ENCODE measurements at regions not wholly inside any gene's neighbourhood (a gene's known extent, or its start where the extent isn't known, plus 50 kb on each side); places are given as distances from the start of the nearest gene placed in this dataset.

DNA sequence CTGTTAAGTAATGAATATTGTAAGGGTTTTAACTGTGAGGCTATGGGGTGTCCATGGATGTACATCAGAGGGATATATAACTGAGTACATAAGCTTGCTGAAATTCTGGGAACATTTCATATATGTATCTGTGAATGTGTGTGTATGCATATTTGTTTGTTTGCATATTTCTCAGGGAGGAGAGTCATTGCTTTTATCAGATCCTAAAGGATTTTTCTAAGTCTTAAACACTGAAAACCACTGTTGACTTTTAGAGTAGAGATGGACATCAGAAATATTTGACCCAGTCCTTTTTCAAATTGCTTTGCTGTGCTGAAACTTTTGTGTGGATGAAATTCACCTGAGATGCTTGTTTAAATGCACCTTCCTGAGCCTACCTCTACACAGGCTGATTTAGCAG is 410.6 kb downstream of the METTL15 start:
- no peak for TF ChIP-seq CTCF (conservative IDR thresholded peaks at IDR 0.05; ENCODE audit: low read depth, low read length)
- no peak for TF ChIP-seq EZH2 (IDR thresholded peaks at IDR 0.05; ENCODE audit: low read length, unreplicated experiment)
- no peak for TF ChIP-seq EZH2phosphoT487 (IDR thresholded peaks at IDR 0.05; ENCODE audit: borderline replicate concordance, low read length)
